B cell (primary cell): ENCODE measurements at regions not wholly inside any gene's neighbourhood (a gene's known extent, or its start where the extent isn't known, plus 50 kb on each side); places are given as distances from the start of the nearest gene placed in this dataset.

Source experiments
- CTCF ChIP-seq: fragments of 200-600 bp; IDR thresholded peaks from one replicate; pipeline ENCODE4 v1.8.0; 2022; ENCODE audit warnings: antibody characterized with exemption, mild to moderate bottlenecking
- EZH2 ChIP-seq: IDR thresholded peaks from 2 replicates; pipeline ENCODE4 v1.6.1; 2012; ENCODE audit warnings: borderline replicate concordance, low read depth, mild to moderate bottlenecking, moderate library complexity, low read length; ENCODE audit not compliant: insufficient read depth, poor library complexity, severe bottlenecking

DNA sequence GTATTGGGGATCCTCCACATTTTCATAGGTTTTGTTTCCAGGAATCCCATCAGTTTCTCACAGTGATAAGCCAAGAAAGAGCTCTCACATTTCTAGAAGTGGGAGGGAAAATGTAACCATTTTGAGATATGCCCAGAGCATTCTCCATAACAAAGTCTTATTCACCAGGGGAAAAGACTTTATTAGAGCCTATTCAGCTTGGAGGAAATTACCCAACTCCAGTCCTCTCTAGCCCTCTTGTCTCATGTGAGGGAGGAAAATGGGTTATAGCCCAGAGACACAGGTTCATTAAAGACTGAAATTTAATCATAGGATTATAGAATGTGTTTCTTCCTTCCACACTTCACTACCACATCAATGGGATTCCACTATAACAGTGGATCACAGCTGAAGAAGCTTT lies 61.6 kb upstream of the DYNC1I1 start:
- no peak for TF ChIP-seq CTCF
- no peak for TF ChIP-seq EZH2
